Activated naive CD4-positive, alpha-beta T cell treated with anti-CD3 and anti-CD28 coated beads for 36 hours (primary cell): ENCODE measurements at regions not wholly inside any gene's neighbourhood (a gene's known extent, or its start where the extent isn't known, plus 50 kb on each side); places are given as distances from the start of the nearest gene placed in this dataset.

ENCODE experiments used
- CTCF ChIA-PET: fragments of 350-600 bp; sonication (Branson Sonifier 250); formaldehyde crosslinking; loops from one replicate; lab custom pipeline; 2021; ENCODE audit warnings: antibody characterized with exemption; lab: Charles Lee
- DNase-seq: peaks from one replicate; pipeline ENCODE4 v3.0.0-alpha.2; 2020
- H3K27ac Mint-ChIP-seq: one replicate; pipeline ENCODE4 v1.8.0; 2021; ENCODE audit warnings: mild to moderate bottlenecking, mixed read lengths
- H3K27me3 Mint-ChIP-seq: one replicate; pipeline ENCODE4 v1.8.0; 2021; ENCODE audit warnings: low read depth, mixed read lengths
- H3K36me3 Mint-ChIP-seq: one replicate; pipeline ENCODE4 v1.8.0; 2021; ENCODE audit warnings: low read depth, mixed read lengths
- H3K4me1 Mint-ChIP-seq: one replicate; pipeline ENCODE4 v1.8.0; 2021; ENCODE audit warnings: low read depth, mixed read lengths
- H3K4me3 Mint-ChIP-seq: one replicate; pipeline ENCODE4 v1.8.0; 2021; ENCODE audit warnings: mild to moderate bottlenecking, moderate library complexity, mixed read lengths
- H3K9me3 Mint-ChIP-seq: one replicate; pipeline ENCODE4 v1.8.0; 2021; ENCODE audit warnings: mixed read lengths
- intact Hi-C: fragments of 100-400 bp; cut with micrococcal nuclease; formaldehyde crosslinking; loops from one replicate; pipeline ENCODE4 v1.15.1; 2023

DNA sequence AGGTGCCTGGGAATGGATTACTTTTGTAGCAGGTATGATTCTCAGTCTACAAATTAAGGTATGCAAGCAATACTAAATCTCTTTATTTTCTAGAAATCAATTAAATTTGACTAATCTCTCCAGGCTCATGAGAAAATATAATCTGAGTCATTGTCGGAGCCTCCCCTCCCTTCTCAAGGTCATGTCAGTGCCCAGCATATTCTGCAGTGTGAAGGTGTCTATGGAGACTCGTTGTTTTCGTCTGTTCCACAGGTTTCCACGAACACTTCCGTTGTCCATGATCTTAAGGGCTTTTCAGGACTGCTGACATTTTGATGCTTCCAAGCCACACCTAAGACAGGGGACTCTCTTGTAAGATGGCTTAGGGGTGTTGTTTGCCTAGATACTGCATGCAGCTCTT, 56.6 kb upstream of the SCOC start:
- no peak overlapping the region for H3K27ac Mint-ChIP-seq
- intact Hi-C loops = no loop called here
- peaks cover 3% of the 10 kb centered on the region for H3K9me3 Mint-ChIP-seq
- H3K36me3 Mint-ChIP-seq = no peaks in the 10 kb centered on the region
- H3K4me1 Mint-ChIP-seq = no peaks in the 10 kb centered on the region
- CTCF ChIA-PET = no interaction called here
- H3K4me3 Mint-ChIP-seq = no peak overlapping the region
- no peak for DNase-seq
- peaks cover 3% of the 10 kb centered on the region for H3K27me3 Mint-ChIP-seq

DNA sequence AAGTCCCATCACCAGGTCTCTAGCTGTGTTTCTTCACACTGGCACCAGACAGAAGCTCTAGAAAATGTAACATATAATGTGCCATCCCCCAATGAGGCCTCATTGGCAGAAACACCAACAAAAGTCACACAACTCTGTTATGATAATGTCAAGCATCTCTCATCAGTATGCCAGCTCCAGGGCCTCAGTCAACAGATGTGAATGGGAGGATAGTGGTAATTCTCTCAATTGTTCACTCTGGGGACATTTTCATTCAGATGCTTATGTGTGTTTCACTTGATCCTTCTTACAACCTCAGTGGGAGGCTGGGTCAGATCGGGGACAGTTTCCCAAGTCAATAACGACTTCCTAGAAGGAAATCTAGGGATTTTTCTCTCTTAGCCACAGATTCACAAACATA, 57.5 kb upstream of the SCOC start:
- Mint-ChIP-seq H3K4me3 (no peak overlapping the region), H3K4me1 (no peaks in the 10 kb centered on the region), H3K27me3 (peaks cover 3% of the 10 kb centered on the region), H3K36me3 (no peaks in the 10 kb centered on the region), H3K9me3 (no peaks in the 10 kb centered on the region), H3K27ac (no peak overlapping the region)
- CTCF ChIA-PET = no interaction called here
- no peak for DNase-seq
- intact Hi-C loops = no loop called here

DNA sequence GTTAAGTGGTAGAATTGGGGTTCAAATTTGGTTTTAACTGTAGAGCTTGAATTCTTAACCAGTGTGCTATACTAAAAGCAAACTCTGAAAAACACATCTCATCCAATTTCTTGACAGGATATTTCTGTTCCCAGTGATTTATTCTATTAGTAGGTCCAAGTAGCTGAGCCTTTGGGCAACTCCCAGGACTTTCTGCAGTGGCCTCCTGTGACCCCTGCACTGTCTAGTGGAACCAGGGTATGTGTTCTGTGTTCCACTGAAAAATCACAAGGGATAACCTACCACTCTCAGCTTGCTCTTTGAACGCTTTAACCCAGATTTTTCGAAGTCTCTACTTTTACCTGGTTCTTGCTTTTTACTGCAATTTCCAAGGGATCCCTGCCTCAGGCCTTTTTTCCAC, 58.0 kb upstream of the SCOC start:
- Mint-ChIP-seq H3K9me3 (no peaks in the 10 kb centered on the region), H3K4me1 (no peaks in the 10 kb centered on the region), H3K36me3 (no peaks in the 10 kb centered on the region), H3K27ac (no peak overlapping the region), H3K4me3 (no peak overlapping the region), H3K27me3 (peaks cover 3% of the 10 kb centered on the region)
- intact Hi-C loops = no loop called here
- CTCF ChIA-PET = no interaction called here
- no peak for DNase-seq

DNA sequence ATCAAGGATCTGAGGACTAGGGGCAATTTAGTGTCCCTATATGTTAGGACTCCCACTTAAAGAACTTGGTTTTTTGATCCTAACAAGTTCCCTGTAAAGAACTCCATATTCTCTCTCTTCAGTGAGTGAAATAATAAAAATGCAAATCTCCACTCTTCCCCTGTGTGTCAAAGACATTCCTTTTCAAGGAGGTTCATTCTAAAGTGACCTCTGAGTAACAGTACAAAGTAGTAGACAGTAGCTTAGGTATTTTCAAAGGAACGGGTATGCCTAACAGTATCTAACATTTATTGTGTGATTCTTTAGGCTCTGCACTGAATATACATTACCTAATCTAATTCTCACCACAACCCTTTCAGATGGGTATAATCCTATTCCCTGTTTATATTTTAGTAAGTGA, 58.4 kb upstream of the SCOC start:
- Mint-ChIP-seq H3K36me3 (no peaks in the 10 kb centered on the region), H3K27ac (no peak overlapping the region), H3K27me3 (peaks cover 3% of the 10 kb centered on the region), H3K9me3 (no peaks in the 10 kb centered on the region), H3K4me3 (no peak overlapping the region), H3K4me1 (no peaks in the 10 kb centered on the region)
- intact Hi-C loops = no loop called here
- DNase-seq = no peak
- CTCF ChIA-PET = no interaction called here

DNA sequence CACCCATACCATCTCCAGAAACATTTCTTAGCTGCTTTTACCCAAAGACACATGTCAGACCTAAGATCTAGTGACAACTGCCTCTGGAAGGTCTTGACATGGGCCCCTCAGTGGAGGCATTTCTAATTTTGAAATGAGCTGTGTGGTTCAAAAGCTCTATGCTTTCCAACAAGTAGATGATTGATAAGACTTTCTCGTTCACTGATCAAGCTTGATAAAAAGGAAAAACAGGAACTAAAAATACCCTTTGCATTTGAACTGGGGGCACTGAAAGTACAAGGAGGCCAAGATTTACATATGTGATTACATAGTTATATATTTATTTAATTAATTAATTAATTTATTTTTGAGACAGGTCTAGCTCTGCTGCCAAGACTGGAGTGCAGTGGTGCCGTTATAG, 61.3 kb upstream of the SCOC start:
- Mint-ChIP-seq H3K4me1 (no peaks in the 10 kb centered on the region), H3K9me3 (no peaks in the 10 kb centered on the region), H3K27me3 (peaks cover 6% of the 10 kb centered on the region), H3K36me3 (no peaks in the 10 kb centered on the region), H3K27ac (no peak overlapping the region), H3K4me3 (no peak overlapping the region)
- DNase-seq = no peak
- CTCF ChIA-PET = interaction anchor here (1.3 kb wide), 1 partner anchor 48 kb away, joined by 4 read pairs; no protein-coding TSS in a partner anchor
- intact Hi-C loops = no loop called here

DNA sequence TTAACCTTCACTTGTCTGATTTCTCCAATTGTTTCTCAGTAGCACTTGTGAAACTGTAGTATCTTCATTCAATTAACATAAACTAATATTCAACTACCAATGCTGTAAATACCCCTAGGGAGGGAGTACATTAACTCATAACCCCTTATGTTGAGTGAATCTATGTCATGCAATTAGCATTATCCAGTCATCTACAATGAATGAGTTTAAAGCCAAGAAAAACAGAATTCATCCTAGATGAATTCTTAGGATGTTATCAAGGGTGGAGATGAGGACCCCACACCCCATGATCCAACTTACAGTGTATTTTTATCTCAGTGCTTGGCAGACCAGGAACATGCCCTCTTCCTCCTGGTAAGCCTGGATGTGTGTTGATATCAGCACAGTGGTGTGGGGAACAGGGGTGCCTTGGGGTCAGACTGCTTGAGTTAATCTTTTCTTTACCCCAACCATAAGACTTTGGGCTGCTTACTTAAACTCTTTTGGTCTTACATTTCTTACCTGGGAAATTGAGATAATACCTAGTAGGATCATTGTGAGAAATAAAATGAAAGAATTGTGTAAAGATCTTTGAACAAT, 62.1 kb upstream of the SCOC start:
- Mint-ChIP-seq H3K27ac (no peak overlapping the region), H3K4me1 (no peaks in the 10 kb centered on the region), H3K27me3 (peaks cover 6% of the 10 kb centered on the region), H3K36me3 (no peaks in the 10 kb centered on the region), H3K9me3 (no peaks in the 10 kb centered on the region), H3K4me3 (no peak overlapping the region)
- intact Hi-C loops = no loop called here
- CTCF ChIA-PET = interaction anchor here (0.6 to 1.3 kb wide), 2 partner anchors 49 to 61 kb away, joined by 3 to 4 read pairs; no protein-coding TSS in a partner anchor
- no peak for DNase-seq

DNA sequence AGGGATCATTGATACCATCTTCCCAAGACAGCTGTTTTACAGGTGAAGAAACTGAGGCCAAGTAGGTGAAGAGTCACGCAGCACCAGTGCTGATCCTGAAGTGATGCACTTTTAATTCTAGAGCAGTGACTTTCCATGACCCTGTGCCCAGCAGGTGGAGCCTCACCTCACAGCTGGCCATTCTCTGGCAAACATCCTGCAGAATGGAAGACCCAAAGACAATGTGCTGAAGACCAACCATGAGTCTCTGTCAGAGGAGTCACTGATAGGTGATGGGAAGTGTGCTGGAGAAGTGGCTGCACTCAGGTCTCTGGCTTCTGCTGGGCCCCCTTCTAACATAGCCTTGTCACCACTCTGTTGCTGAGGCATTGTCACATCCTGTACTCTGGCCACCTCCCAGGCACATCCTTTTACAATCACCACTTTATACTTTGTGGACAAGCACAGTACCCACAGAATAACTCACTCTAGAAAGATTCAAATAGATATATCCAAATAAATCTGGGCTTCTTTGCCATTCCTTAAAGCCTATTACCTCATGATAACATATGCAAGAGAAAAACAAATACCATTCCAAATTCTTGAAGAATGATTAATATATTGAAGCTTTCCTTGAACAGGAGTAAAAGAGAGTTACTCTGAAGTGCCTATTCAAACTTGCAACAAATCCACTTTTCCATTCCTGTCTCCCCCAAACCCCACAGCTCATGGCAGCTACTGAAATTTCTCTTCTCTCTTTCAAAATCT, 64.1 kb upstream of the SCOC start:
- intact Hi-C loops = no loop called here
- Mint-ChIP-seq H3K27ac (no peak overlapping the region), H3K9me3 (no peaks in the 10 kb centered on the region), H3K36me3 (no peaks in the 10 kb centered on the region), H3K4me3 (no peak overlapping the region), H3K4me1 (no peaks in the 10 kb centered on the region), H3K27me3 (peaks cover 6% of the 10 kb centered on the region)
- DNase-seq = peak; percentile 18
- CTCF ChIA-PET = interaction anchor here (0.5 to 0.9 kb wide), 4 partner anchors 239 to 472 kb away, joined by 3 to 4 read pairs (median 4); no protein-coding TSS in a partner anchor

DNA sequence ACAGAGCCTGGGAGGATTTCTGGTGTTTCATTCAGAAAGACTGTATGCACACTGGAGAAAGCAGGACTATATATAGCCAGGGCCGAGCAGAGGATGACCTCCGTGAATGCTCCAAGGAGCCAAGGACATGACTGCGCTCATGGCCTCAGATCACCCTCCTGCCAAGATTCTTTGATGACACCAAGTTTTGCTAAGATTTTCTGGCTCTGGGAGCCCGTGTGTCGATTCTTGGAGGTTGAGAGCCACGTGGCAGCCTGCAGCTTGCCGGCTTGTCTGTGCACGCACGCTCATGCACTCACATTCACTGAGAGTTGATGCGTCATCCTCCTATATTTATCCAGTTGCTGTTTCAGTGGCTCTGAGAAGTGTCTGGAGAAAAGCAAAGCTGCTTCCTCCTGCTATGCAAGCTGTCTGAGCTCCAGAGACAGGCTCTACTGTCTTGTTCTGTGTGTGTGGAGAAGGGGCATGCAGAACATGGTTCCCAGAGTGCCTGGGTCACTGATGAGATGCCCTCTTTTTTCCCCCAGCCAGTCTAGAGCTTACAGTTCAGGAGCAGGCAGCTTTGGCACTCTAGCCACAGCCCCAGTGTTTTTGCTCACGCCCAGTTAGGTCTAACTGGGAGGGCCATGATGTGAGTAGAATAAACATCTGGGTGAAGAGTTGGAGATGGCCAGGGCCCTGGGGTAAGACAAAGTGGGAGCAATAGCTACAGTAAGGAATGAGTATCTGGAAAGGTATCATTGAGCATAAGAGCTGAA, 64.9 kb upstream of the SCOC start:
- intact Hi-C loops = no loop called here
- H3K27me3 Mint-ChIP-seq = peaks cover 6% of the 10 kb centered on the region
- no peak overlapping the region for H3K27ac Mint-ChIP-seq
- CTCF ChIA-PET = interaction anchor here (0.5 to 0.9 kb wide), 4 partner anchors 238 to 471 kb away, joined by 3 to 4 read pairs (median 4); no protein-coding TSS in a partner anchor
- no peak overlapping the region for H3K4me3 Mint-ChIP-seq
- DNase-seq = no peak
- H3K36me3 Mint-ChIP-seq = no peaks in the 10 kb centered on the region
- no peaks in the 10 kb centered on the region for H3K4me1 Mint-ChIP-seq
- no peaks in the 10 kb centered on the region for H3K9me3 Mint-ChIP-seq

DNA sequence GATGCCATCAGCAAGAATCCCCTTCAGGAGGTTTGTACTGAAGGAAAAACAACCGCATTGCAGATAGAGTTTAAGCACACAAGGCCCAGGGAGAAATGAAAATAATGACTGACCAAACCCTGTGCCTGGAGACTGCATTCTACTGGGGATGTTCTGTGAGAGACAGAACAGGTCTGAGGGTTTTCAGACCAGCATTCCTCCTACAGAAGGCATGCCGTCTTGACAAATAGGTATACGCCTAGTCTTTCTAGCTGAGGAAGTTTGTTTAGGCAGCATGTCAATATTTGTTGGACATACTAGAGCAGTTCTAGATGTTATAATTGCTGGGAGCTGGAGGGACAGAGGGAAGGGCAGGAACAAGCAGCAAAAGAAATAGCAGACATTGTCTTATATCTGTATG, 68.4 kb upstream of the SCOC start:
- H3K27me3 Mint-ChIP-seq = peaks cover 3% of the 10 kb centered on the region
- H3K27ac Mint-ChIP-seq = no peak overlapping the region
- H3K9me3 Mint-ChIP-seq = no peaks in the 10 kb centered on the region
- no peak overlapping the region for H3K4me3 Mint-ChIP-seq
- DNase-seq = no peak
- CTCF ChIA-PET = interaction anchor here (0.6 to 1.4 kb wide), 2 partner anchors 55 to 309 kb away, joined by 4 to 5 read pairs; no protein-coding TSS in a partner anchor
- intact Hi-C loops = no loop called here
- H3K36me3 Mint-ChIP-seq = no peaks in the 10 kb centered on the region
- H3K4me1 Mint-ChIP-seq = no peaks in the 10 kb centered on the region

DNA sequence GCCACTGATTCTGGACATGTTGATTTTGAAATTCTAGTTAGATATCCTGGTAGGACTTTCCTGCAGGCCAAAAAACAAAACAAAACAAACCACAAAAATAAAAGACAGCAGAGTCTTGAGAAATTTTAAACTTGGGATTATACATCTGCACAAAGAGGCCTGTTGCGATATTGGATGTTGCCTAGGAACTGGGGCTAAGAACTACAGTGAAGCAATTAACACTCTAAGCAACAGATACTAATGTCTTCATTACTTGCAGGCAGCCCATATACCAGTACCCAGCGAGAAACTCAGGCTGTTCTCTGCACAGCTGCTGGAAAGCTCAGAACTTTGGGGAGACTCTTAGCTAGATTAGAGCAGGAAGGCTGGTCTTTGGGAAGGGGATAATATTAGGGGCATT, 69.1 kb upstream of the SCOC start:
- no peaks in the 10 kb centered on the region for H3K27me3 Mint-ChIP-seq
- CTCF ChIA-PET = interaction anchor here (0.6 kb wide), 1 partner anchor 308 kb away, joined by 4 read pairs; no protein-coding TSS in a partner anchor
- DNase-seq = no peak
- H3K36me3 Mint-ChIP-seq = no peaks in the 10 kb centered on the region
- H3K9me3 Mint-ChIP-seq = no peaks in the 10 kb centered on the region
- H3K27ac Mint-ChIP-seq = no peak overlapping the region
- H3K4me3 Mint-ChIP-seq = no peak overlapping the region
- H3K4me1 Mint-ChIP-seq = no peaks in the 10 kb centered on the region
- intact Hi-C loops = no loop called here

DNA sequence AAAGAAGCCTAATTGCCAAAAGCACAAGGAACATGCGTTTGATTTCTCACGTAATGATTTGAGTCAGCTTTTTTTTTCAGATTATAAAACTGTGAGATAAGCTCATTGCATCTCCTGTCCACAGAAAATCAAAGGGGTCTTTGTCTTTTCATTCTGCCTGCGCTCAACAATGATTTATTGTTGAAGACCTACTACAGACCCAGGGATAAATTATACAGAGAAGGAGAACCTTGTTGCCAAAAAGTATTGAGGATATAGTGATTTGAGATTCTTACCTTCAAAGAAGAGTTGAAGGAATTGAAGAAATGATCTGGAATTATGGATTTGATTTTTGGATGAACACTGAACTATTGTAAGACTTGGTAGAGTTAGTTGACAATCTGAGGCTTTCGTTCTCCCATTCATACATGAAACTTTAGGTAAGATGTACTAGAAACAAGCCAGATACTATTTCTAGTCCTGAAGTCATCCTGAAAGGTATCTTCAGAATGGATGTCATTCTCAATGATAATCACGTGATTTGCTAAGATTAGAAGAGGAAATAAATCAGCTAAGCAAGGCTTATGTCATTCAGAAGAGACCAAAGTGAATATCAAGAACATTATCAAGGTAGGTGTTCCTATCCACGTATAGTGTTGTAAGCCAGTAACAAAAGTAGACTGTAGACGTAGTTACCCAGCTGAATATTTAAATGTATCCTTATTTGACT, 71.1 kb upstream of the SCOC start:
- intact Hi-C loops = no loop called here
- CTCF ChIA-PET = interaction anchor here (0.6 kb wide), 1 partner anchor 48 kb away, joined by 3 read pairs; no protein-coding TSS in a partner anchor
- DNase-seq = no peak
- H3K36me3 Mint-ChIP-seq = no peaks in the 10 kb centered on the region
- H3K27me3 Mint-ChIP-seq = no peaks in the 10 kb centered on the region
- H3K27ac Mint-ChIP-seq = no peak overlapping the region
- H3K4me1 Mint-ChIP-seq = no peaks in the 10 kb centered on the region
- H3K4me3 Mint-ChIP-seq = no peak overlapping the region
- no peaks in the 10 kb centered on the region for H3K9me3 Mint-ChIP-seq
